Neural progenitor cell (in vitro differentiated cells): ENCODE measurements at regions not wholly inside any gene's neighbourhood (a gene's known extent, or its start where the extent isn't known, plus 50 kb on each side); places are given as distances from the start of the nearest gene placed in this dataset.

Experiments
- DNase-seq: peaks from one replicate; pipeline ENCODE4 v3.0.0-alpha.2; 2016; ENCODE audit warnings: low spot score
- H2AFZ ChIP-seq: fragments of 200-600 bp; sonication (generic); replicated peaks from 2 replicates; pipeline ENCODE4 v1.6.1; 2016; ENCODE audit warnings: antibody characterized with exemption
- H3F3A ChIP-seq: fragments of 200-600 bp; sonication (generic); 2 replicates; pipeline ENCODE4 v1.6.1; 2016; ENCODE audit warnings: antibody characterized with exemption, low read depth
- H3K27ac ChIP-seq: fragments of 200-600 bp; sonication (generic); 2 replicates; pipeline ENCODE4 v1.5.1; 2016; ENCODE audit warnings: mild to moderate bottlenecking
- H3K27me3 ChIP-seq: fragments of 200-600 bp; sonication (generic); 2 replicates; pipeline ENCODE4 v1.6.1; 2016; ENCODE audit warnings: mild to moderate bottlenecking, moderate library complexity
- H3K36me3 ChIP-seq: fragments of 200-600 bp; sonication (generic); 2 replicates; pipeline ENCODE4 v1.5.1; 2016
- H3K4me1 ChIP-seq: fragments of 200-600 bp; sonication (generic); 2 replicates; pipeline ENCODE4 v1.6.1; 2016; ENCODE audit warnings: mixed run types
- H3K4me2 ChIP-seq: fragments of 200-600 bp; sonication (generic); 2 replicates; pipeline ENCODE4 v1.6.1; 2016
- H3K4me3 ChIP-seq: fragments of 200-600 bp; sonication (generic); 2 replicates; pipeline ENCODE4 v1.5.1; 2016
- H3K79me2 ChIP-seq: fragments of 200-600 bp; sonication (generic); 2 replicates; pipeline ENCODE4 v1.6.1; 2016; ENCODE audit warnings: low read depth
- H3K9ac ChIP-seq: fragments of 200-600 bp; sonication (generic); 2 replicates; pipeline ENCODE4 v1.6.1; 2016
- H3K9me3 ChIP-seq: fragments of 200-600 bp; sonication (generic); 2 replicates; pipeline ENCODE4 v1.5.1; 2016; ENCODE audit warnings: low read depth
- H4K20me1 ChIP-seq: fragments of 200-600 bp; sonication (generic); 2 replicates; pipeline ENCODE4 v1.6.1; 2016; ENCODE audit warnings: low read depth
- H3K27ac Mint-ChIP-seq: 3 replicates; pipeline ENCODE4 v1.8.0; 2021; ENCODE audit warnings: mixed read lengths
- H3K27me3 Mint-ChIP-seq: 2 replicates; pipeline ENCODE4 v1.8.0; 2022; ENCODE audit warnings: low read depth, mild to moderate bottlenecking, inconsistent platforms, moderate library complexity, mixed read lengths; ENCODE audit not compliant: insufficient read depth
- H3K36me3 Mint-ChIP-seq: 3 replicates; pipeline ENCODE4 v1.8.0; 2021; ENCODE audit warnings: mixed read lengths
- H3K4me1 Mint-ChIP-seq: 3 replicates; pipeline ENCODE4 v1.8.0; 2021; ENCODE audit warnings: mixed read lengths
- H3K4me3 Mint-ChIP-seq: 3 replicates; pipeline ENCODE4 v1.8.0; 2021; ENCODE audit warnings: mild to moderate bottlenecking, moderate library complexity, mixed read lengths
- H3K9me3 Mint-ChIP-seq: 3 replicates; pipeline ENCODE4 v1.8.0; 2020; ENCODE audit warnings: mixed read lengths
- EZH2 ChIP-seq: fragments of 200-600 bp; sonication (generic); IDR thresholded peaks from 2 replicates; pipeline ENCODE4 v1.6.1; 2017; ENCODE audit warnings: antibody characterized with exemption, mild to moderate bottlenecking, moderate library complexity
- EZH2phosphoT487 ChIP-seq: fragments of 200-600 bp; sonication (generic); IDR thresholded peaks from 2 replicates; pipeline ENCODE4 v1.6.1; 2017; ENCODE audit warnings: antibody characterized with exemption
- TF ChIP-seq, protein P1 (sequence below): fragments of 200-600 bp; sonication (generic); IDR thresholded peaks from 2 replicates; pipeline ENCODE4 v1.5.1; 2017; ENCODE audit warnings: antibody characterized with exemption, mild to moderate bottlenecking

DNA sequence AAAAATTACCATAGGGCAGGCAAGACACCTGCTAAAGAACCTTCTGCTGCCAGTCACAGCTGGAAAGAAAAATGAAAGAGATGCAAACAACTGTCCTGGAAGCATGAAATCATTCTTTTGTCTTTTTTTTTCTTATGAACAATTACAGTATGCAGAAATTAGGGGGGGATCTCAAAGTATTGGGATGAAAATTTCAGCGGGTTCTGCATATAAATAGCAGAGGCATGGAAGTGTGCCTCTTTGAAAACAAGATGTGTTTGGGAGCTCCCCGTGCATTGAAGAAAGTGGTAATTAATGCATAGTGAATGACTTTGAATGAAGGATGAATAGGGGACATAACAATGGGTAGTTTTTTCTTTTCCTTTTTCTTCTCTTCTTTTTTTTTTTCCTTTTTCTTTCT is 431.2 kb downstream of the SOX2 start:
- Histone ChIP-seq H3K4me1 (peaks cover 17% of the 10 kb centered on the region), H3K27me3 (no peaks in the 10 kb centered on the region), H4K20me1 (no peaks in the 10 kb centered on the region), H3K4me2 (peak overlapping the region; percentile 23), H3K9me3 (no peaks in the 10 kb centered on the region), H3K27ac (no peak overlapping the region), H3F3A (peaks cover 22% of the 10 kb centered on the region), H3K79me2 (no peaks in the 10 kb centered on the region), H3K9ac (no peak overlapping the region), H2AFZ (no peak overlapping the region), H3K4me3 (no peak overlapping the region), H3K36me3 (no peaks in the 10 kb centered on the region)
- Mint-ChIP-seq H3K4me1 (peaks cover 31% of the 10 kb centered on the region), H3K9me3 (peaks cover 11% of the 10 kb centered on the region), H3K27me3 (peaks cover 1% of the 10 kb centered on the region), H3K36me3 (peaks cover 2% of the 10 kb centered on the region), H3K4me3 (no peak overlapping the region), H3K27ac (no peak overlapping the region)
- DNase-seq = peak; percentile 23
- TF ChIP-seq, protein P1, sequence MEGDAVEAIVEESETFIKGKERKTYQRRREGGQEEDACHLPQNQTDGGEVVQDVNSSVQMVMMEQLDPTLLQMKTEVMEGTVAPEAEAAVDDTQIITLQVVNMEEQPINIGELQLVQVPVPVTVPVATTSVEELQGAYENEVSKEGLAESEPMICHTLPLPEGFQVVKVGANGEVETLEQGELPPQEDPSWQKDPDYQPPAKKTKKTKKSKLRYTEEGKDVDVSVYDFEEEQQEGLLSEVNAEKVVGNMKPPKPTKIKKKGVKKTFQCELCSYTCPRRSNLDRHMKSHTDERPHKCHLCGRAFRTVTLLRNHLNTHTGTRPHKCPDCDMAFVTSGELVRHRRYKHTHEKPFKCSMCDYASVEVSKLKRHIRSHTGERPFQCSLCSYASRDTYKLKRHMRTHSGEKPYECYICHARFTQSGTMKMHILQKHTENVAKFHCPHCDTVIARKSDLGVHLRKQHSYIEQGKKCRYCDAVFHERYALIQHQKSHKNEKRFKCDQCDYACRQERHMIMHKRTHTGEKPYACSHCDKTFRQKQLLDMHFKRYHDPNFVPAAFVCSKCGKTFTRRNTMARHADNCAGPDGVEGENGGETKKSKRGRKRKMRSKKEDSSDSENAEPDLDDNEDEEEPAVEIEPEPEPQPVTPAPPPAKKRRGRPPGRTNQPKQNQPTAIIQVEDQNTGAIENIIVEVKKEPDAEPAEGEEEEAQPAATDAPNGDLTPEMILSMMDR = no peak
- no peak for TF ChIP-seq EZH2
- TF ChIP-seq EZH2phosphoT487 = no peak

- Histone ChIP-seq H3K4me2 (peak overlapping the region; percentile 23), H4K20me1 (no peaks in the 10 kb centered on the region), H3K79me2 (no peaks in the 10 kb centered on the region), H3K27me3 (no peaks in the 10 kb centered on the region), H3K4me1 (peaks cover 17% of the 10 kb centered on the region), H3K9me3 (no peaks in the 10 kb centered on the region), H3K4me3 (no peak overlapping the region), H3F3A (peaks cover 22% of the 10 kb centered on the region), H3K9ac (no peak overlapping the region), H3K27ac (no peak overlapping the region), H2AFZ (no peak overlapping the region), H3K36me3 (no peaks in the 10 kb centered on the region)
- peaks cover 2% of the 10 kb centered on the region for H3K36me3 Mint-ChIP-seq
- H3K27ac Mint-ChIP-seq = peak overlapping the region; percentile 22
- DNase-seq = no peak
- H3K9me3 Mint-ChIP-seq = peaks cover 11% of the 10 kb centered on the region
- H3K4me1 Mint-ChIP-seq = peaks cover 31% of the 10 kb centered on the region
- H3K27me3 Mint-ChIP-seq = peaks cover 2% of the 10 kb centered on the region
- H3K4me3 Mint-ChIP-seq = no peak overlapping the region
- TF ChIP-seq EZH2phosphoT487 = no peak
- no peak for TF ChIP-seq EZH2
- TF ChIP-seq, protein P1 = no peak
Measured at GRCh38 chr3:182143903-182144302, 432.2 kb downstream of the SOX2 start.

- H3K36me3 Mint-ChIP-seq = peaks cover 5% of the 10 kb centered on the region
- no peak overlapping the region for H3K27ac ChIP-seq
- H2AFZ ChIP-seq = no peak overlapping the region
- H4K20me1 ChIP-seq = no peaks in the 10 kb centered on the region
- no peak overlapping the region for H3K9ac ChIP-seq
- no peaks in the 10 kb centered on the region for H3F3A ChIP-seq
- peaks cover 6% of the 10 kb centered on the region for H3K4me1 ChIP-seq
- no peak overlapping the region for H3K4me3 ChIP-seq
- H3K4me3 Mint-ChIP-seq = no peak overlapping the region
- no peaks in the 10 kb centered on the region for H3K27me3 ChIP-seq
- no peak overlapping the region for H3K4me2 ChIP-seq
- TF ChIP-seq EZH2 (no peak), EZH2phosphoT487 (no peak)
- TF ChIP-seq, protein P1 = no peak
- peaks cover 2% of the 10 kb centered on the region for H3K27me3 Mint-ChIP-seq
- H3K9me3 ChIP-seq = peaks cover 10% of the 10 kb centered on the region
- no peaks in the 10 kb centered on the region for H3K36me3 ChIP-seq
- no peaks in the 10 kb centered on the region for H3K79me2 ChIP-seq
- no peak for DNase-seq
- peaks cover 12% of the 10 kb centered on the region for H3K4me1 Mint-ChIP-seq
- H3K9me3 Mint-ChIP-seq = peaks cover 39% of the 10 kb centered on the region
- H3K27ac Mint-ChIP-seq = no peak overlapping the region
Measured at GRCh38 chr3:182148360-182148759, 436.6 kb downstream of the SOX2 start.
